NT2/D1 (cell line): ENCODE measurements at regions not wholly inside any gene's neighbourhood (a gene's known extent, or its start where the extent isn't known, plus 50 kb on each side); places are given as distances from the start of the nearest gene placed in this dataset.

Experiments used
- YY1 ChIP-seq: IDR thresholded peaks from 2 replicates; pipeline ENCODE4 v1.6.1; 2011; ENCODE audit not compliant: insufficient read length, insufficient read depth
- ZNF274 ChIP-seq: IDR thresholded peaks from 2 replicates; pipeline ENCODE4 v1.6.1; 2011; ENCODE audit warnings: mild to moderate bottlenecking, low read depth, low read length

GRCh38 chr17:72590382-72590781, 469.6 kb downstream of the SOX9 start:
- TF ChIP-seq ZNF274, result no peak
- TF ChIP-seq YY1, result no peak
